Suprapubic skin (tissue), 4 donors: ENCODE measurements at regions not wholly inside any gene's neighbourhood (a gene's known extent, or its start where the extent isn't known, plus 50 kb on each side); places are given as distances from the start of the nearest gene placed in this dataset.

Experiments
- DNase-seq, 2 donors: peaks; one replicate each; pipeline ENCODE4 v3.0.0-alpha.2; 2019; ENCODE audit warnings: low spot score in 2 of 2
- H3K27ac ChIP-seq: fragments of 200-600 bp; sonication (generic); one replicate; pipeline ENCODE4 v1.5.1; 2019
- H3K27me3 ChIP-seq: fragments of 200-600 bp; sonication (generic); one replicate; pipeline ENCODE4 v1.5.1; 2019
- H3K36me3 ChIP-seq: fragments of 200-600 bp; sonication (generic); one replicate; pipeline ENCODE4 v1.5.1; 2019
- H3K4me1 ChIP-seq: fragments of 200-600 bp; sonication (generic); one replicate; pipeline ENCODE4 v1.5.1; 2019
- H3K4me3 ChIP-seq: fragments of 200-600 bp; sonication (generic); one replicate; pipeline ENCODE4 v1.5.1; 2019; ENCODE audit warnings: mild to moderate bottlenecking
- H3K9me3 ChIP-seq: fragments of 200-600 bp; sonication (generic); one replicate; pipeline ENCODE4 v1.5.1; 2019
- CTCF ChIP-seq, 2 donors: fragments of 200-600 bp in 1 of 2; fragments of 450-650 bp in 1 of 2; sonication (generic) in 1 of 2; IDR thresholded peaks; one replicate each; pipeline ENCODE4 v1.5.1; 2016 to 2019; ENCODE audit warnings: antibody characterized with exemption in 2 of 2, mild to moderate bottlenecking in 1 of 2, moderate library complexity in 1 of 2
- EP300 ChIP-seq: sonication (generic); formaldehyde crosslinking; IDR thresholded peaks from one replicate; pipeline ENCODE4 v1.6.1; 2017; ENCODE audit warnings: antibody characterized with exemption
- POLR2A ChIP-seq, 2 donors: fragments of 450-650 bp; IDR thresholded peaks; one replicate each; pipeline ENCODE4 v1.6.1; 2017; ENCODE audit warnings: antibody characterized with exemption in 2 of 2, mild to moderate bottlenecking in 2 of 2, moderate library complexity in 2 of 2
- POLR2AphosphoS5 ChIP-seq, 3 donors: sonication (generic); formaldehyde crosslinking; IDR thresholded peaks; one replicate each; pipeline ENCODE4 v1.6.1; 2017; ENCODE audit warnings: antibody characterized with exemption in 3 of 3
- WGBS: methylation state at CpG from one replicate; pipeline ENCODE4 v1.1.5; 2018; 5-methylcytosine and 5-hydroxymethylcytosine counted together

GRCh38 chr22:45094081-45094720 is 69.5 kb upstream of the NUP50 start:
- Histone ChIP-seq H3K27ac (no peak overlapping the region), H3K36me3 (no peaks in the 10 kb centered on the region), H3K27me3 (peaks cover 40% of the 10 kb centered on the region), H3K9me3 (peaks cover 5% of the 10 kb centered on the region), H3K4me3 (no peak overlapping the region), H3K4me1 (no peaks in the 10 kb centered on the region)
- TF ChIP-seq POLR2AphosphoS5 (IDR thresholded peaks at IDR 0.05): no peak
- TF ChIP-seq EP300: no peak
- TF ChIP-seq POLR2A (IDR thresholded peaks at IDR 0.05): no peak
- no peak for TF ChIP-seq CTCF (IDR thresholded peaks at IDR 0.05)
- no peak for DNase-seq
- 72% methylated on average over 18 of the region's 18 CpGs for WGBS

DNA sequence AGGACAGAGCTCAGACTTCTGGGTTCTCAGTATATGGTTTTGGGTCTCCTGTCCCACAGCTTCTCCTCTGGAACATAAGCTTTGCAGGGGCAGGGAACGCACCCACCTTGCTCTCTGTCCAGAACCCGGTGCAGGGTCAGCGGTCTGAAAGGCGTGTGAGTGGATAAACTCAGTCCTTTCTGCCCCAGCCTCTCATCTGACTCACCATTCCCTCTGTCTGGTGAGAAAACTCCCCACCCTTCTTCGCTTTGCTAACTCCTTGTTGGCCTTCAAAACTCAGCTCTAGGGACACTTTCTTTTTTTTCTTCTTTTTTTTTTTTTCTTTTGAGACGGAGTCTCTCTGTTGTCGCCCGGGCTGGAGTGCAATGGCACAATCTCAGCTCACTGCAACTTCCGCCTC is 68.9 kb upstream of the NUP50 start:
- TF ChIP-seq POLR2A (IDR thresholded peaks at IDR 0.05) (no peak), EP300 (no peak), POLR2AphosphoS5 (IDR thresholded peaks at IDR 0.05) (no peak), CTCF (IDR thresholded peaks at IDR 0.05) (no peak)

DNA sequence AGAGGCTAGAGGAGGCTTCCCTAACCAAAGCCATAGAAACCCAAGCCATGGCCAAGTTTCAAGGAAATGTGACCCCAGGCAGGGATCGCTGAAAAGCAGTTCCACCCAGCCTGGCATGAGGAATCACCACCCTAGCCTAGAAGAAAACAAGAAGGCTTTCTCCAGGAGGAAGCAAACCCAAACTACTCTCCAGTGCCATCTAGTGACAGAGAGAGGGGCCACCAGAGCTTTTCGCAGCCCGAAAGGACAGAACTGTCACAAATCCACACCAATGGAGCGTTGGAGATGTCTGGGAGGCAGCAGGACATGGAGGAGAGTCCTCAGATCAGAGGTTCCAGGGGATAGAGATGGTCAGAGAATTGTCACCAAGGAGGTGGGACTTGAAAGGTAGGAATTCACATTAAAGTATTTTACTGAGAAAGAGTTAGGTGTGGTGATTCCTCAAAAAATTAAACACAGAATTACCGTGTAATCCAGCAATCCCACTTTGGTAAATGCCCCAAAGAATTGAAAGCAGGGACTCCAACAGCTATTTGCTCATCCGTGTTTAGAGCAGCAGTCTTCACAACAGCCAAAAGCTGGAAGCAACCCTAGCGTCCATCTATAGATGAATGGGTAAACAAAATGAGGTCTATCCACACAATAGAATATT is 67.3 kb upstream of the NUP50 start:
- Histone ChIP-seq H3K4me1 (no peaks in the 10 kb centered on the region), H3K9me3 (peaks cover 5% of the 10 kb centered on the region), H3K4me3 (no peak overlapping the region), H3K27ac (no peak overlapping the region), H3K36me3 (no peaks in the 10 kb centered on the region), H3K27me3 (peaks cover 43% of the 10 kb centered on the region)
- no peak for DNase-seq
- 20% methylated on average over 7 of the region's 7 CpGs for WGBS
- TF ChIP-seq EP300: no peak
- peak; percentile 56 to 80 for TF ChIP-seq CTCF (IDR thresholded peaks at IDR 0.05)

More for the DNA sequence above, 68.9 kb upstream of the NUP50 start:
- WGBS: 74% methylated on average over 9 of the region's 9 CpGs
- Histone ChIP-seq H3K4me1 (no peaks in the 10 kb centered on the region), H3K27ac (no peak overlapping the region), H3K9me3 (peaks cover 5% of the 10 kb centered on the region), H3K27me3 (peaks cover 40% of the 10 kb centered on the region), H3K4me3 (no peak overlapping the region), H3K36me3 (no peaks in the 10 kb centered on the region)
- no peak for DNase-seq

- 89% methylated on average over 3 of the region's 3 CpGs for WGBS
- Histone ChIP-seq H3K4me1 (no peaks in the 10 kb centered on the region), H3K9me3 (peaks cover 5% of the 10 kb centered on the region), H3K27ac (no peak overlapping the region), H3K27me3 (peaks cover 37% of the 10 kb centered on the region), H3K4me3 (no peak overlapping the region), H3K36me3 (no peaks in the 10 kb centered on the region)
- TF ChIP-seq EP300: no peak
- no peak for TF ChIP-seq CTCF (IDR thresholded peaks at IDR 0.05)
- TF ChIP-seq POLR2A (IDR thresholded peaks at IDR 0.05): no peak
- no peak for TF ChIP-seq POLR2AphosphoS5 (IDR thresholded peaks at IDR 0.05)
- DNase-seq: no peak
These were observed 66.7 kb upstream of the NUP50 start for GRCh38 chr22:45097061-45097460.

- Histone ChIP-seq H3K9me3 (no peaks in the 10 kb centered on the region), H3K4me3 (no peak overlapping the region), H3K27me3 (peaks cover 41% of the 10 kb centered on the region), H3K27ac (no peak overlapping the region), H3K36me3 (no peaks in the 10 kb centered on the region), H3K4me1 (no peaks in the 10 kb centered on the region)
- no peak for TF ChIP-seq POLR2A (IDR thresholded peaks at IDR 0.05)
- TF ChIP-seq CTCF (IDR thresholded peaks at IDR 0.05): no peak
- TF ChIP-seq EP300: no peak
- no peak for TF ChIP-seq POLR2AphosphoS5 (IDR thresholded peaks at IDR 0.05)
- no peak for DNase-seq
- WGBS: 94% methylated on average over 8 of the region's 8 CpGs
These were observed 65.7 kb upstream of the NUP50 start for GRCh38 chr22:45098056-45098455.
